Gastroesophageal sphincter (tissue), 3 donors: ENCODE measurements at regions not wholly inside any gene's neighbourhood (a gene's known extent, or its start where the extent isn't known, plus 50 kb on each side); places are given as distances from the start of the nearest gene placed in this dataset.

Experiments
- EP300 ChIP-seq: sonication (generic); formaldehyde crosslinking; IDR thresholded peaks from one replicate; pipeline ENCODE4 v1.6.1; 2017; ENCODE audit warnings: antibody characterized with exemption, mild to moderate bottlenecking
- POLR2A ChIP-seq, 2 donors: fragments of 450-650 bp; IDR thresholded peaks; one replicate each; pipeline ENCODE4 v1.6.1; 2017; ENCODE audit warnings: antibody characterized with exemption in 2 of 2, mild to moderate bottlenecking in 2 of 2, moderate library complexity in 1 of 2
- TF ChIP-seq, protein P1 (sequence below), 4 experiments: fragments of 200-600 bp in 2 of 4; fragments of 450-650 bp in 2 of 4; sonication (generic) in 1 of 4; IDR thresholded peaks; one replicate each; pipeline ENCODE4 v1.5.1; 2017 to 2019; ENCODE audit warnings: antibody characterized with exemption in 4 of 4, mild to moderate bottlenecking in 2 of 4, moderate library complexity in 2 of 4

DNA sequence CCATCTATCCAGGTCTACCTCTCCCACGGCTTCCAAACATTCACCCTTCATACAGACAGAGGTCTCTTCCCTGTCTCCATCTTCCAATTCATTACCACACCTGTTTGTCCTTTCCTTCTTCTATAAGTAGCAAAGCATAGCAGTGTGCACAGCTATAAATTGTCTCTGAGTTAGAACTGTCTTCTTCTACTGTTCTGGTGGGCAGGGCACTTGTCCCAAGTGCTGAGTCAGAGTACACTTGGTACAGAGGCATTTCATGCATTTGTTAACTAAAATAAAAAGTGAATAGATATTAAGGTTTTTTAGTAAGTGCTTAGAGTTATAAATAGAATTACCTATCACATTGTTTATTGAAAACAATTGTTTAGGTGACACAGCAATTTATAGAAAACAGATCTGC lies 150.1 kb upstream of the CCDC54 start:
- TF ChIP-seq, protein P1, sequence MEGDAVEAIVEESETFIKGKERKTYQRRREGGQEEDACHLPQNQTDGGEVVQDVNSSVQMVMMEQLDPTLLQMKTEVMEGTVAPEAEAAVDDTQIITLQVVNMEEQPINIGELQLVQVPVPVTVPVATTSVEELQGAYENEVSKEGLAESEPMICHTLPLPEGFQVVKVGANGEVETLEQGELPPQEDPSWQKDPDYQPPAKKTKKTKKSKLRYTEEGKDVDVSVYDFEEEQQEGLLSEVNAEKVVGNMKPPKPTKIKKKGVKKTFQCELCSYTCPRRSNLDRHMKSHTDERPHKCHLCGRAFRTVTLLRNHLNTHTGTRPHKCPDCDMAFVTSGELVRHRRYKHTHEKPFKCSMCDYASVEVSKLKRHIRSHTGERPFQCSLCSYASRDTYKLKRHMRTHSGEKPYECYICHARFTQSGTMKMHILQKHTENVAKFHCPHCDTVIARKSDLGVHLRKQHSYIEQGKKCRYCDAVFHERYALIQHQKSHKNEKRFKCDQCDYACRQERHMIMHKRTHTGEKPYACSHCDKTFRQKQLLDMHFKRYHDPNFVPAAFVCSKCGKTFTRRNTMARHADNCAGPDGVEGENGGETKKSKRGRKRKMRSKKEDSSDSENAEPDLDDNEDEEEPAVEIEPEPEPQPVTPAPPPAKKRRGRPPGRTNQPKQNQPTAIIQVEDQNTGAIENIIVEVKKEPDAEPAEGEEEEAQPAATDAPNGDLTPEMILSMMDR (IDR thresholded peaks at IDR 0.05): no peak
- TF ChIP-seq EP300: no peak
- TF ChIP-seq POLR2A (IDR thresholded peaks at IDR 0.05): no peak
